H9 (cell line): ENCODE measurements at regions not wholly inside any gene's neighbourhood (a gene's known extent, or its start where the extent isn't known, plus 50 kb on each side); places are given as distances from the start of the nearest gene placed in this dataset.

ENCODE experiments used
- DNase-seq: peaks from one replicate; pipeline ENCODE4 v3.0.0-alpha.2; 2017
- H2AFZ ChIP-seq: one replicate; pipeline ENCODE4 v1.6.1; 2013; ENCODE audit warnings: mild to moderate bottlenecking, low read length, control low read depth, moderate library complexity
- H2AK5ac ChIP-seq: 2 replicates; pipeline ENCODE4 v1.6.1; 2013; ENCODE audit warnings: low read length, control low read depth, mixed read lengths; ENCODE audit not compliant: insufficient read length
- H2BK120ac ChIP-seq: one replicate; pipeline ENCODE4 v1.6.1; 2013; ENCODE audit warnings: low read depth, mild to moderate bottlenecking, low read length, control low read depth, inconsistent platforms; ENCODE audit not compliant: poor library complexity, severe bottlenecking
- H2BK12ac ChIP-seq: 2 replicates; pipeline ENCODE4 v1.6.1; 2013; ENCODE audit warnings: low read length, control low read depth, mixed read lengths, low read depth; ENCODE audit not compliant: insufficient read length
- H2BK15ac ChIP-seq: 2 replicates; pipeline ENCODE4 v1.6.1; 2013; ENCODE audit warnings: low read depth, low read length, control low read depth
- H2BK20ac ChIP-seq: one replicate; pipeline ENCODE4 v1.6.1; 2013; ENCODE audit warnings: low read depth, mild to moderate bottlenecking, low read length, control low read depth, inconsistent platforms; ENCODE audit not compliant: poor library complexity, severe bottlenecking
- H2BK5ac ChIP-seq: 2 replicates; pipeline ENCODE4 v1.6.1; 2013; ENCODE audit warnings: low read length, control low read depth, mixed read lengths; ENCODE audit not compliant: insufficient read length
- H3K14ac ChIP-seq: 2 replicates; pipeline ENCODE4 v1.6.1; 2013; ENCODE audit warnings: low read length, control low read depth; ENCODE audit not compliant: insufficient read depth
- H3K18ac ChIP-seq: 2 replicates; pipeline ENCODE4 v1.6.1; 2013; ENCODE audit warnings: low read depth, mild to moderate bottlenecking, mixed read lengths, low read length, control low read depth; ENCODE audit not compliant: insufficient read length
- H3K23ac ChIP-seq: 2 replicates; pipeline ENCODE4 v1.6.1; 2013; ENCODE audit warnings: low read length, control low read depth, mixed read lengths, low read depth; ENCODE audit not compliant: insufficient read length
- H3K23me2 ChIP-seq: 2 replicates; pipeline ENCODE4 v1.6.1; 2013; ENCODE audit warnings: low read depth, mild to moderate bottlenecking, mixed read lengths, low read length, control low read depth; ENCODE audit not compliant: insufficient read length, poor library complexity, severe bottlenecking
- H3K27ac ChIP-seq: 2 replicates; pipeline ENCODE4 v1.5.1; 2013; ENCODE audit warnings: low read length, control low read depth, mixed read lengths, low read depth; ENCODE audit not compliant: insufficient read length
- H3K27me3 ChIP-seq: 2 replicates; pipeline ENCODE4 v1.6.1; 2013; ENCODE audit warnings: low read length, control low read depth, inconsistent platforms; ENCODE audit not compliant: insufficient read depth
- H3K4ac ChIP-seq: 2 replicates; pipeline ENCODE4 v1.6.1; 2013; ENCODE audit warnings: low read depth, mild to moderate bottlenecking, control low read depth, inconsistent platforms, low read length, moderate library complexity
- H3K4me1 ChIP-seq: 2 replicates; pipeline ENCODE4 v1.6.1; 2013; ENCODE audit warnings: low read length, control low read depth, inconsistent platforms; ENCODE audit not compliant: insufficient read depth
- H3K4me2 ChIP-seq: 2 replicates; pipeline ENCODE4 v1.6.1; 2013; ENCODE audit warnings: low read length, control low read depth, mixed read lengths; ENCODE audit not compliant: insufficient read length, insufficient read depth
- H3K56ac ChIP-seq: 2 replicates; pipeline ENCODE4 v1.6.1; 2013; ENCODE audit warnings: low read depth, mild to moderate bottlenecking, mixed read lengths, low read length, control low read depth; ENCODE audit not compliant: insufficient read length
- H3K79me1 ChIP-seq: 2 replicates; pipeline ENCODE4 v1.6.1; 2013; ENCODE audit warnings: low read depth, mild to moderate bottlenecking, moderate library complexity, low read length, control low read depth, inconsistent platforms; ENCODE audit not compliant: insufficient read depth, poor library complexity, severe bottlenecking
- H3K79me2 ChIP-seq: 2 replicates; pipeline ENCODE4 v1.6.1; 2013; ENCODE audit warnings: low read length, control low read depth, inconsistent platforms; ENCODE audit not compliant: insufficient read depth
- H3K9ac ChIP-seq: 2 replicates; pipeline ENCODE4 v1.6.1; 2013; ENCODE audit warnings: low read length, control low read depth, mixed read lengths; ENCODE audit not compliant: insufficient read length; ENCODE audit errors: extremely low read depth
- H3K9me3 ChIP-seq: one replicate; pipeline ENCODE4 v1.6.1; 2013; ENCODE audit warnings: low read depth, low read length, inconsistent platforms; ENCODE audit not compliant: control insufficient read depth
- H3T11ph ChIP-seq: one replicate; pipeline ENCODE4 v1.6.1; 2013; ENCODE audit warnings: mild to moderate bottlenecking, low read length, control low read depth, inconsistent platforms
- H4K20me1 ChIP-seq: one replicate; pipeline ENCODE4 v1.6.1; 2013; ENCODE audit not compliant: control insufficient read depth, insufficient read length, insufficient read depth
- H4K5ac ChIP-seq: 2 replicates; pipeline ENCODE4 v1.6.1; 2013; ENCODE audit warnings: low read depth, mild to moderate bottlenecking, mixed read lengths, low read length, control low read depth; ENCODE audit not compliant: insufficient read length
- H4K8ac ChIP-seq: replicated peaks from 2 replicates; pipeline ENCODE4 v1.6.1; 2013; ENCODE audit warnings: low read length, control low read depth, mixed read lengths, low read depth; ENCODE audit not compliant: insufficient read length
- H4K91ac ChIP-seq: 2 replicates; pipeline ENCODE4 v1.6.1; 2013; ENCODE audit warnings: low read depth, mild to moderate bottlenecking, moderate library complexity, mixed read lengths, low read length, control low read depth; ENCODE audit not compliant: insufficient read length
- H3K27ac Mint-ChIP-seq, 3 experiments: 2 replicates in 2 of 3; 3 replicates in 1 of 3; pipeline ENCODE4 v1.8.0; 2020 to 2021; ENCODE audit warnings: mixed read lengths in 3 of 3, mild to moderate bottlenecking in 1 of 3, moderate library complexity in 1 of 3
- H3K27me3 Mint-ChIP-seq: 2 replicates; pipeline ENCODE4 v1.8.0; 2021; ENCODE audit warnings: low read depth, mild to moderate bottlenecking, moderate library complexity, mixed read lengths
- H3K36me3 Mint-ChIP-seq, 3 experiments: 2 replicates in 2 of 3; 3 replicates in 1 of 3; pipeline ENCODE4 v1.8.0; 2020 to 2021; ENCODE audit warnings: low read depth in 3 of 3, mixed read lengths in 3 of 3; ENCODE audit not compliant: insufficient read depth in 1 of 3
- H3K4me1 Mint-ChIP-seq, 2 experiments: 2 replicates each; pipeline ENCODE4 v1.8.0; 2020; ENCODE audit warnings: mixed read lengths in 2 of 2
- H3K4me3 Mint-ChIP-seq, 2 experiments: 2 replicates in 1 of 2; 3 replicates in 1 of 2; pipeline ENCODE4 v1.8.0; 2020 to 2021; ENCODE audit warnings: mild to moderate bottlenecking in 2 of 2, mixed read lengths in 2 of 2, moderate library complexity in 1 of 2
- H3K9me3 Mint-ChIP-seq, 2 experiments: 2 replicates in 1 of 2; 3 replicates in 1 of 2; pipeline ENCODE4 v1.8.0; 2020; ENCODE audit warnings: mild to moderate bottlenecking in 2 of 2, mixed read lengths in 2 of 2, moderate library complexity in 1 of 2
- WGBS: extraction: QIAGEN DNeasy Blood & Tissue Kit; methylation state at CpG from one replicate; pipeline ENCODE4 v1.1.7; 2013; ENCODE audit warnings: missing lambda C conversion rate, low lambda C conversion rate, mixed read lengths; ENCODE audit not compliant: insufficient read length; ENCODE audit errors: extremely low coverage; 5-methylcytosine and 5-hydroxymethylcytosine counted together
- TF ChIP-seq, protein P1 (sequence below): fragments of 200-600 bp; sonication (generic); conservative IDR thresholded peaks from 3 replicates; pipeline ENCODE4 v1.8.0; 2021; ENCODE audit warnings: antibody characterized with exemption, mild to moderate bottlenecking

DNA sequence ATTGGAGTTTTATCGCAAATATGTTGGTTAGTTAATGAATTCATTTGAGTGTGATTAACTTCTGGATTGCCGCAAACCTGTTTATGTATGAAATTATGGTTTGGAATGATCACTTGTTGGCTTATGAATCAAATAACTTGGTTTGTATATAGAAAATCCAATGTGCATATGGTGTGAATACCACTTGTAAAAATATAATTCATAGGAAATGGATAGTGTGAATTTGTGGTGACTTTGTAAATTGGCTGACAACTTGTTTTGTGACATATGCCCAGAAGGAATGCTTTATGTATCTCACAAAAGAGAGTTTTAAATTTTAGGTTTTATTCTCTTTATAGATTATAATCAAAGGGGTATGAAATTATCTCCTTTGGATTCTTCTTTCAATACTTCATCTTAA, 436.2 kb downstream of the EPHA5 start:
- Histone ChIP-seq H2AFZ (no peak overlapping the region), H3K79me2 (no peaks in the 10 kb centered on the region), H3K27ac (no peak overlapping the region), H3K56ac (no peak overlapping the region), H2AK5ac (no peak overlapping the region), H3K4me2 (no peak overlapping the region), H3K23ac (no peak overlapping the region), H2BK15ac (no peak overlapping the region), H3K9me3 (no peaks in the 10 kb centered on the region), H4K5ac (no peak overlapping the region), H4K20me1 (no peaks in the 10 kb centered on the region), H3T11ph (no peak overlapping the region), H3K27me3 (no peaks in the 10 kb centered on the region), H3K23me2 (no peaks in the 10 kb centered on the region), H3K9ac (no peak overlapping the region), H2BK12ac (no peak overlapping the region), H3K79me1 (no peaks in the 10 kb centered on the region), H2BK20ac (no peak overlapping the region), H3K4ac (no peak overlapping the region), H3K14ac (no peak overlapping the region), H3K18ac (no peak overlapping the region), H4K91ac (no peak overlapping the region), H3K4me1 (no peaks in the 10 kb centered on the region; the same call in 1 of the 2 replicates), H2BK120ac (no peak overlapping the region), H2BK5ac (no peak overlapping the region), H4K8ac (no peak overlapping the region)
- no CpG with 5 or more reads among the region's 2 CpGs for WGBS
- peaks cover 2 to 4% of the 10 kb centered on the region in 2 experiments; a peak in 2 of 4 replicates for H3K4me1 Mint-ChIP-seq
- H3K36me3 Mint-ChIP-seq = no peaks in the 10 kb centered on the region
- no peak overlapping the region for H3K4me3 Mint-ChIP-seq
- no peaks in the 10 kb centered on the region for H3K27me3 Mint-ChIP-seq
- no peaks in the 10 kb centered on the region for H3K9me3 Mint-ChIP-seq
- no peak for DNase-seq
- no peak overlapping the region for H3K27ac Mint-ChIP-seq
- TF ChIP-seq, protein P1, sequence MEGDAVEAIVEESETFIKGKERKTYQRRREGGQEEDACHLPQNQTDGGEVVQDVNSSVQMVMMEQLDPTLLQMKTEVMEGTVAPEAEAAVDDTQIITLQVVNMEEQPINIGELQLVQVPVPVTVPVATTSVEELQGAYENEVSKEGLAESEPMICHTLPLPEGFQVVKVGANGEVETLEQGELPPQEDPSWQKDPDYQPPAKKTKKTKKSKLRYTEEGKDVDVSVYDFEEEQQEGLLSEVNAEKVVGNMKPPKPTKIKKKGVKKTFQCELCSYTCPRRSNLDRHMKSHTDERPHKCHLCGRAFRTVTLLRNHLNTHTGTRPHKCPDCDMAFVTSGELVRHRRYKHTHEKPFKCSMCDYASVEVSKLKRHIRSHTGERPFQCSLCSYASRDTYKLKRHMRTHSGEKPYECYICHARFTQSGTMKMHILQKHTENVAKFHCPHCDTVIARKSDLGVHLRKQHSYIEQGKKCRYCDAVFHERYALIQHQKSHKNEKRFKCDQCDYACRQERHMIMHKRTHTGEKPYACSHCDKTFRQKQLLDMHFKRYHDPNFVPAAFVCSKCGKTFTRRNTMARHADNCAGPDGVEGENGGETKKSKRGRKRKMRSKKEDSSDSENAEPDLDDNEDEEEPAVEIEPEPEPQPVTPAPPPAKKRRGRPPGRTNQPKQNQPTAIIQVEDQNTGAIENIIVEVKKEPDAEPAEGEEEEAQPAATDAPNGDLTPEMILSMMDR = no peak
